ENCODE measurements at regions not wholly inside any gene's neighbourhood (a gene's known extent, or its start where the extent isn't known, plus 50 kb on each side); places are given as distances from the start of the nearest gene placed in this dataset.

GRCh38 chr6:113539623-113540022, 317.5 kb upstream of the MARCKS start:
- no peak for FAIRE-seq
- Histone ChIP-seq H3K36me3 (ENCODE audit: control insufficient read depth in 2 of 2, extremely low read depth in 1 of 2, insufficient read depth in 2 of 2, low read length in 2 of 2) (no peaks in the 10 kb centered on the region), H2AFZ (ENCODE audit: low read depth, low read length) (no peak overlapping the region), H4K20me1 (replicated peaks; ENCODE audit: control insufficient read depth, extremely low read depth, insufficient read depth, low read length) (no peaks in the 10 kb centered on the region), H3K9ac (replicated peaks; ENCODE audit: extremely low read depth, insufficient read depth, low read length) (no peak overlapping the region), H3K9me3 (replicated peaks; ENCODE audit: control insufficient read depth, insufficient read depth, low read length) (no peaks in the 10 kb centered on the region), H3K27me3 (ENCODE audit: control insufficient read depth in 2 of 2, insufficient read depth in 2 of 2, low read length in 2 of 2) (no peaks in the 10 kb centered on the region), H3K9me1 (replicated peaks; ENCODE audit: control insufficient read depth, extremely low read depth, insufficient read depth, low read length) (no peaks in the 10 kb centered on the region), H3K4me3 (replicated peaks in 1 of 3; ENCODE audit: insufficient read depth in 1 of 3, low read depth in 1 of 3, low read length in 3 of 3) (no peak overlapping the region), H3K4me1 (ENCODE audit: control insufficient read depth, extremely low read depth, insufficient read depth, low read length) (no peaks in the 10 kb centered on the region), H3K79me2 (ENCODE audit: control insufficient read depth, insufficient read depth, low read length) (no peaks in the 10 kb centered on the region), H3K4me2 (ENCODE audit: insufficient read depth, low read length) (no peak overlapping the region), H3K27ac (ENCODE audit: insufficient read depth, low read depth, low read length) (no peak overlapping the region)
- ChIA-PET CTCF (no interaction called here), POLR2A (no interaction called here)
- BruUV-seq (replicated peaks): no TSS peak
- intact Hi-C loops (cut with micrococcal nuclease) (no loop called here), dilution Hi-C loops (cut with MboI; ENCODE audit: extremely low pct_ligation_motif_present, low sequenced_read_pairs) (no loop called here)
- no peak for DNase-seq (ENCODE audit: low read depth, low spot score)
- TF ChIP-seq FOS (IDR thresholded peaks at IDR 0.05; ENCODE audit: borderline replicate concordance, insufficient read depth, low read length): no peak
- no peak for TF ChIP-seq GATA2 (IDR thresholded peaks at IDR 0.05; ENCODE audit: insufficient read depth, insufficient read length, low read depth, low read length)
- TF ChIP-seq JUN (IDR thresholded peaks at IDR 0.05; ENCODE audit: borderline replicate concordance, insufficient read depth, insufficient read length, low read depth): no peak
- TF ChIP-seq CTCF (IDR thresholded peaks at IDR 0.05; ENCODE audit: extremely low read depth in 1 of 2, insufficient read depth in 1 of 2, low read depth in 1 of 2, low read length in 2 of 2): no peak
- no peak for TF ChIP-seq POLR2A (IDR thresholded peaks at IDR 0.05; ENCODE audit: low read depth, low read length)
- TF ChIP-seq POLR2AphosphoS5 (IDR thresholded peaks at IDR 0.05; ENCODE audit: insufficient read depth, low read depth, low read length): no peak
- TF ChIP-seq EZH2 (IDR thresholded peaks at IDR 0.05; ENCODE audit: borderline replicate concordance, low read depth, low read length, severe bottlenecking): no peak
- no peak for TF ChIP-seq MYC (IDR thresholded peaks at IDR 0.05; ENCODE audit: low read depth, low read length)

Measured in endothelial cell of umbilical vein (primary cell).